B cell (primary cell): ENCODE measurements at regions not wholly inside any gene's neighbourhood (a gene's known extent, or its start where the extent isn't known, plus 50 kb on each side); places are given as distances from the start of the nearest gene placed in this dataset.

Experiments used
- ATAC-seq: fragments of 200-7000 bp; cut with Tn5 transposase; one replicate; pipeline ENCODE4 v1.10.0; 2021; ENCODE audit warnings: low read depth, mild to moderate bottlenecking, moderate number of reproducible peaks, moderate library complexity
- CTCF ChIA-PET: fragments of 350-600 bp; sonication (Branson Sonifier 250); formaldehyde crosslinking; loops from one replicate; lab custom pipeline; 2021; ENCODE audit warnings: antibody characterized with exemption, inconsistent platforms; lab: Charles Lee
- POLR2A ChIA-PET: fragments of 350-600 bp; sonication (Branson Sonifier 250); formaldehyde crosslinking; loops from one replicate; lab custom pipeline; 2021; ENCODE audit warnings: antibody characterized with exemption; lab: Charles Lee
- DNase-seq: peaks from one replicate; pipeline ENCODE4 v3.0.0; 2013
- H2AFZ ChIP-seq: 2 replicates; pipeline ENCODE4 v1.6.1; 2012; ENCODE audit warnings: mild to moderate bottlenecking, low read depth, low read length; ENCODE audit not compliant: insufficient read depth, poor library complexity, severe bottlenecking
- H3K27ac ChIP-seq, 2 donors: 1 replicate in 1 of 2; 2 replicates in 1 of 2; pipeline ENCODE4 v1.5.1; 2012 to 2013; ENCODE audit warnings: low read length in 2 of 2, mild to moderate bottlenecking in 2 of 2, moderate library complexity in 1 of 2
- H3K27me3 ChIP-seq, 4 experiments: fragments of 200-600 bp in 1 of 4; sonication (generic) in 1 of 4; replicated peaks in 1 of 4; 1 replicate in 2 of 4; 2 replicates in 2 of 4; pipeline versions ENCODE4 v1.6.1 to v1.7.0; 2013 to 2016; ENCODE audit warnings: low read length in 3 of 4, mild to moderate bottlenecking in 2 of 4, mixed read lengths in 1 of 4, moderate library complexity in 1 of 4; ENCODE audit not compliant: insufficient read depth in 4 of 4, control insufficient read depth in 3 of 4; ENCODE audit errors: control extremely low read depth in 1 of 4
- H3K36me3 ChIP-seq, 2 experiments: replicated peaks in 1 of 2; 1 replicate in 1 of 2; 2 replicates in 1 of 2; pipeline versions ENCODE4 v1.6.1 to v1.7.1; 2013; ENCODE audit warnings: low read length in 1 of 2; ENCODE audit not compliant: insufficient read depth in 2 of 2, control insufficient read depth in 1 of 2; ENCODE audit errors: control extremely low read depth in 1 of 2, extremely low read depth in 1 of 2
- H3K4me1 ChIP-seq, 2 donors: fragments of 200-600 bp in 1 of 2; sonication (generic) in 1 of 2; 1 replicate in 1 of 2; 2 replicates in 1 of 2; pipeline versions ENCODE4 v1.5.1 to v1.6.1; 2013 to 2017; ENCODE audit warnings: low read length in 2 of 2; ENCODE audit not compliant: control insufficient read depth in 2 of 2, insufficient read depth in 2 of 2
- H3K4me2 ChIP-seq: replicated peaks from 2 replicates; pipeline ENCODE3; 2012; ENCODE audit warnings: mild to moderate bottlenecking, low read depth, low read length; ENCODE audit not compliant: poor library complexity, severe bottlenecking
- H3K4me3 ChIP-seq, 5 experiments: fragments of 200-600 bp in 1 of 5; sonication (generic) in 1 of 5; 1 replicate in 3 of 5; 2 replicates in 2 of 5; pipeline versions ENCODE4 v1.5.1 to v1.7.0; 2011 to 2016; ENCODE audit warnings: low read length in 4 of 5, mild to moderate bottlenecking in 4 of 5, low read depth in 2 of 5, control low read depth in 1 of 5, moderate library complexity in 1 of 5; ENCODE audit not compliant: insufficient read depth in 1 of 5; ENCODE audit errors: control extremely low read depth in 1 of 5, extremely low read depth in 1 of 5
- H3K79me2 ChIP-seq: fragments of 200-600 bp; sonication (generic); one replicate; pipeline ENCODE4 v1.6.0; 2016; ENCODE audit warnings: low read length; ENCODE audit not compliant: control insufficient read depth, insufficient read depth
- H3K9ac ChIP-seq: fragments of 200-600 bp; sonication (generic); 2 replicates; pipeline ENCODE4 v1.6.1; 2017; ENCODE audit warnings: mild to moderate bottlenecking, low read length, moderate library complexity
- H3K9me3 ChIP-seq, 3 donors: one replicate each; pipeline versions ENCODE4 v1.6.1 to v1.7.1; 2013; ENCODE audit warnings: low read length in 2 of 3; ENCODE audit not compliant: control insufficient read depth in 2 of 3, insufficient read depth in 1 of 3; ENCODE audit errors: control extremely low read depth in 1 of 3
- H4K20me1 ChIP-seq: 2 replicates; pipeline ENCODE4 v1.6.0; 2012; ENCODE audit warnings: mild to moderate bottlenecking, low read length; ENCODE audit not compliant: insufficient read depth, control insufficient read depth, poor library complexity, severe bottlenecking
- H3K27ac Mint-ChIP-seq: one replicate; pipeline ENCODE4 v1.8.0; 2021; ENCODE audit warnings: mixed read lengths
- H3K27me3 Mint-ChIP-seq: one replicate; pipeline ENCODE4 v1.8.0; 2021; ENCODE audit warnings: mixed read lengths
- H3K4me1 Mint-ChIP-seq: one replicate; pipeline ENCODE4 v1.8.0; 2021; ENCODE audit warnings: mixed read lengths
- H3K4me3 Mint-ChIP-seq: one replicate; pipeline ENCODE4 v1.8.0; 2021; ENCODE audit warnings: mixed read lengths
- H3K9me3 Mint-ChIP-seq: one replicate; pipeline ENCODE4 v1.8.0; 2022; ENCODE audit warnings: mixed read lengths; ENCODE audit not compliant: insufficient read depth
- EZH2 ChIP-seq: IDR thresholded peaks from 2 replicates; pipeline ENCODE4 v1.6.1; 2012; ENCODE audit warnings: borderline replicate concordance, low read depth, mild to moderate bottlenecking, moderate library complexity, low read length; ENCODE audit not compliant: insufficient read depth, poor library complexity, severe bottlenecking
- WGBS: methylation state at CpG from one replicate; pipeline ENCODE4 v1.1.5; 2013; ENCODE audit warnings: missing lambda C conversion rate; ENCODE audit not compliant: insufficient coverage; 5-methylcytosine and 5-hydroxymethylcytosine counted together
- intact Hi-C: fragments of 100-400 bp; cut with micrococcal nuclease; formaldehyde crosslinking; loops from one replicate; pipeline ENCODE4 v1.10.0; 2022
- TF ChIP-seq, protein P1 (sequence below): fragments of 200-600 bp; IDR thresholded peaks from one replicate; pipeline ENCODE4 v1.8.0; 2022; ENCODE audit warnings: antibody characterized with exemption, mild to moderate bottlenecking

DNA sequence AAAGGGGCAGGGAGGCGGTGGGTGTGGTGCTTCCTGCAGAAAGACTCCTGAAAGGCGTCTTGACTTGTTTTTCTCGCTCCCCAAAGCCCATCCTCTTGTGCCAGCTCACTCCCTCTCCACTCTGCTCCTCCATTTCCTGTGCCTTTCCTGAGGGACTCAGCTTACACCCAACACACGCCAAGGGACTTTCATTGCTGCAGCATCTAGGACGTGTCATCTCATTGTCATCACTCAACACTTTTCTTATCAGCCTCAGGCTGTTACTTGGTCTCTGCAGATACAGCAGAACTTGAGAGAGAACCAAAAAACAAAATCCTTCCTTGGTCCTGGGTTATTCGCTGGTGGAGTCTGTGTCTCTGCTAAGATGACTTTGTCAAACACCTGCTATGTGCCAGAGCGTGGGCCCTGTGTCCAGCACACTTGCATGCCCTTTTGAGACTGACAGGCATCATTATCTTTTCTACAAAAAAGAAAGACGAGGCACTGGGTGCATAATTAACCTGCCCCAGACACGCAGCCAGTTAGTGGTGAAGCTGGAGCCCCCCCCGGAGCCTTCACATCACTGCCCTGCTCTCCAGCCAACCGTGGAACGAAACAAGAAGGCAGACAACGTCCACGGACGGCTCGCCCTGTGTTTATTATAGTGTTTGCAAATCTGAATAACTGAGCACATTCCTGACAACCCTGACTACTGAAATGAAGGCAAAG lies 261.7 kb upstream of the HDAC4 start:
- ChIA-PET POLR2A (no interaction called here), CTCF (no interaction called here)
- Mint-ChIP-seq H3K27me3 (peaks cover 41% of the 10 kb centered on the region), H3K4me1 (no peaks in the 10 kb centered on the region), H3K9me3 (no peaks in the 10 kb centered on the region), H3K4me3 (no peak overlapping the region), H3K27ac (no peak overlapping the region)
- H3K9me3 ChIP-seq: no peaks in the 10 kb centered on the region
- H3K4me1 ChIP-seq: no peaks in the 10 kb centered on the region
- no peak overlapping the region for H3K4me2 ChIP-seq
- no peak overlapping the region for H2AFZ ChIP-seq
- peaks cover 0 to 13% (median 1%) of the 10 kb centered on the region in 4 experiments for H3K27me3 ChIP-seq
- H3K4me3 ChIP-seq: no peak overlapping the region
- H3K79me2 ChIP-seq: no peaks in the 10 kb centered on the region
- TF ChIP-seq, protein P1, sequence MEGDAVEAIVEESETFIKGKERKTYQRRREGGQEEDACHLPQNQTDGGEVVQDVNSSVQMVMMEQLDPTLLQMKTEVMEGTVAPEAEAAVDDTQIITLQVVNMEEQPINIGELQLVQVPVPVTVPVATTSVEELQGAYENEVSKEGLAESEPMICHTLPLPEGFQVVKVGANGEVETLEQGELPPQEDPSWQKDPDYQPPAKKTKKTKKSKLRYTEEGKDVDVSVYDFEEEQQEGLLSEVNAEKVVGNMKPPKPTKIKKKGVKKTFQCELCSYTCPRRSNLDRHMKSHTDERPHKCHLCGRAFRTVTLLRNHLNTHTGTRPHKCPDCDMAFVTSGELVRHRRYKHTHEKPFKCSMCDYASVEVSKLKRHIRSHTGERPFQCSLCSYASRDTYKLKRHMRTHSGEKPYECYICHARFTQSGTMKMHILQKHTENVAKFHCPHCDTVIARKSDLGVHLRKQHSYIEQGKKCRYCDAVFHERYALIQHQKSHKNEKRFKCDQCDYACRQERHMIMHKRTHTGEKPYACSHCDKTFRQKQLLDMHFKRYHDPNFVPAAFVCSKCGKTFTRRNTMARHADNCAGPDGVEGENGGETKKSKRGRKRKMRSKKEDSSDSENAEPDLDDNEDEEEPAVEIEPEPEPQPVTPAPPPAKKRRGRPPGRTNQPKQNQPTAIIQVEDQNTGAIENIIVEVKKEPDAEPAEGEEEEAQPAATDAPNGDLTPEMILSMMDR: no peak
- TF ChIP-seq EZH2: no peak
- H3K9ac ChIP-seq: no peak overlapping the region
- 76% methylated on average over 8 of the region's 16 CpGs for WGBS
- no peaks in the 10 kb centered on the region for H4K20me1 ChIP-seq
- intact Hi-C loops: no loop called here
- ATAC-seq: no peak
- H3K27ac ChIP-seq: no peak overlapping the region
- no peaks in the 10 kb centered on the region for H3K36me3 ChIP-seq
- DNase-seq: no peak
